ENCODE measurements at regions not wholly inside any gene's neighbourhood (a gene's known extent, or its start where the extent isn't known, plus 50 kb on each side); places are given as distances from the start of the nearest gene placed in this dataset.
"Not testable (repeated sequence)": the region's sequence is repeated elsewhere in the genome, so short reads cannot be mapped to it uniquely, and the experiment has no call there.

DNA sequence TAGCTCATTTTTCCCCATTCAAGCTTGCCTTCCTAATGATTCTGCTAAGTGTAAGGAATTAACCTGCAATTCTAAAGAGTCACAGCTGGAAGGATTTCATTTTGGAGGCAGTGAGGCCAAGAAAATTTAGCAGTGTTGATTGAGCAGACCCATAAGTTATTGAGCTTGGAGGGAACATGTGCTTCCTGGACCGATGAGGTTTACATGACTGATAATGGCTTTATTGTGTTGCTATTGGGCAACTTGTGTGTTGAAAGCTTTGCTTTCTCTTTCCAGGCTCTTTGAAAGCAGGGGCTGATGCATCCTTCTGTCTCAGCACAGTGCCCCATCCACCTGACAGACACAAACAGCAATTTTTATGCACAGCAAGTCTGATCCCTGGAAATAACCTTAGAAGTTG is 398.9 kb upstream of the PCSK5 start:
- TF ChIP-seq, protein P1, sequence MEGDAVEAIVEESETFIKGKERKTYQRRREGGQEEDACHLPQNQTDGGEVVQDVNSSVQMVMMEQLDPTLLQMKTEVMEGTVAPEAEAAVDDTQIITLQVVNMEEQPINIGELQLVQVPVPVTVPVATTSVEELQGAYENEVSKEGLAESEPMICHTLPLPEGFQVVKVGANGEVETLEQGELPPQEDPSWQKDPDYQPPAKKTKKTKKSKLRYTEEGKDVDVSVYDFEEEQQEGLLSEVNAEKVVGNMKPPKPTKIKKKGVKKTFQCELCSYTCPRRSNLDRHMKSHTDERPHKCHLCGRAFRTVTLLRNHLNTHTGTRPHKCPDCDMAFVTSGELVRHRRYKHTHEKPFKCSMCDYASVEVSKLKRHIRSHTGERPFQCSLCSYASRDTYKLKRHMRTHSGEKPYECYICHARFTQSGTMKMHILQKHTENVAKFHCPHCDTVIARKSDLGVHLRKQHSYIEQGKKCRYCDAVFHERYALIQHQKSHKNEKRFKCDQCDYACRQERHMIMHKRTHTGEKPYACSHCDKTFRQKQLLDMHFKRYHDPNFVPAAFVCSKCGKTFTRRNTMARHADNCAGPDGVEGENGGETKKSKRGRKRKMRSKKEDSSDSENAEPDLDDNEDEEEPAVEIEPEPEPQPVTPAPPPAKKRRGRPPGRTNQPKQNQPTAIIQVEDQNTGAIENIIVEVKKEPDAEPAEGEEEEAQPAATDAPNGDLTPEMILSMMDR (IDR thresholded peaks at IDR 0.05; ENCODE audit: low read depth, low read length), result no peak
- H3K4me3 ChIP-seq (ENCODE audit: low read depth, low read length), result no peak overlapping the region

GRCh38 chr9:75499812-75500211 is 390.7 kb upstream of the PCSK5 start:
- no peak overlapping the region for H3K4me3 ChIP-seq (ENCODE audit: low read depth, low read length)
- TF ChIP-seq, protein P1 (IDR thresholded peaks at IDR 0.05; ENCODE audit: low read depth, low read length), result no peak

GRCh38 chr9:75500479-75500878 is 390.0 kb upstream of the PCSK5 start:
- TF ChIP-seq, protein P1 (IDR thresholded peaks at IDR 0.05; ENCODE audit: low read depth, low read length), result no peak
- no peak overlapping the region for H3K4me3 ChIP-seq (ENCODE audit: low read depth, low read length)

GRCh38 chr9:75500940-75501339 is 389.5 kb upstream of the PCSK5 start:
- H3K4me3 ChIP-seq (ENCODE audit: low read depth, low read length), result not testable (repeated sequence)

- no peak overlapping the region for H3K4me3 ChIP-seq (ENCODE audit: low read depth, low read length)
- TF ChIP-seq, protein P1 (IDR thresholded peaks at IDR 0.05; ENCODE audit: low read depth, low read length), result no peak
Observed at GRCh38 chr9:75504721-75505120, 385.8 kb upstream of the PCSK5 start.

DNA sequence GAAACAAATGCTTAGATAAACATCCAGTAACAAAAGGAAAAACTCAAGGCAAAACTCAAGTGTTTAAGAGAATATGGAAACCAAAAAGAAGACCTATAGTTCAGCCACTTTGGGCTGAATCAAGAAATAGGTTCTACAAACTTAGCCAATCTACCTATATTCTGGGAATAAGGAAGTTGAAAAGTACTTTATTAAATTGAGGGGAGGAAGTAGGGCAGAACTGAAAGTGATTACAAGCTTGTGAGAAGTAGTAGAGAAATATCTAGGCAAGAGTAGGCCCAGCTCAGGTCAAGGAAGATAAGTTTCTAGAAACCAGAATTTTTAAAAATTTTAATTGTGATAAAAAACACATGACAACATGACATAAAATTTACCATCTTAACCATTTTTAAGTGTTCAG is 384.8 kb upstream of the PCSK5 start:
- no peak overlapping the region for H3K4me3 ChIP-seq (ENCODE audit: low read depth, low read length)
- TF ChIP-seq, protein P1 (IDR thresholded peaks at IDR 0.05; ENCODE audit: low read depth, low read length), result no peak

DNA sequence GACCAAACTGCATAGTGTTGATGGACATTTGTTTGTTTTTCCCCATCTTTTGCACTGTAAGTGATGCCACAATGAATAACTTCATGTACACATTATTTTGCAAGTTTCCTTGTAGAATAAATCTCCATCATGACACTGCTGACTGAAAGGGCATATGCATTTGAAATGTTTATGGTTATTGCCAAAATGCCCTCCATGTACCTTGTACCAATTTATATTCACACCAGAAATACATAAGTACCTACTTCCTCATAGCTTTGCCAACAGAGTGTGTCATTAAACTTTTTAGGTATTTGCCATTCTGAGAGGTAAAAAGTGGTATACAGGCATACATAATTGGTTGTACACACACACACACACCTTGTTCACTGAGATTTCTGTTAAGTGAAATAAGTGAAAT is 361.0 kb upstream of the PCSK5 start:
- no peak overlapping the region for H3K4me3 ChIP-seq (ENCODE audit: low read depth, low read length)
- TF ChIP-seq, protein P1 (IDR thresholded peaks at IDR 0.05; ENCODE audit: low read depth, low read length), result no peak

DNA sequence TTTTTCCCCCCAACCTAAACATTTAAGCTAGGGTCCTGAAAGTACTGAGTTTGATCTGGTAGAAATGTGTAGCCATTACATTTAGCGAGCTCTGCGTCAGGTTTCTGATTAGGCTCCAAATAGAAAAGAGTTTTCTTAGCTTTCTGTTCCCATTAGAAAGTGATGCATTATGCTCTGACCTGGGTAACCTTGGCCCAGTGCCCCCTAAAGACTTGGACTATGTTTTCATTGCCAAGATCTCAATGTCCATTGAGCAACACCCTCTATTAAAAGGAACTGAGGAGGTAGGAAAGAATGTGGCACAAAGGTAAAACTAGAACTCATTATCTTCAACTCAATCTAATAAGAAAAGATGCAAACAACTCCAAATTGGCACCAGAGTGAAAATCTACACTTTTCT is 358.9 kb upstream of the PCSK5 start:
- H3K4me3 ChIP-seq (ENCODE audit: low read depth, low read length), result no peak overlapping the region
- TF ChIP-seq, protein P1 (IDR thresholded peaks at IDR 0.05; ENCODE audit: low read depth, low read length), result no peak

All from WI38 (cell line).